ENCODE measurements at regions not wholly inside any gene's neighbourhood (a gene's known extent, or its start where the extent isn't known, plus 50 kb on each side); places are given as distances from the start of the nearest gene placed in this dataset.

DNA sequence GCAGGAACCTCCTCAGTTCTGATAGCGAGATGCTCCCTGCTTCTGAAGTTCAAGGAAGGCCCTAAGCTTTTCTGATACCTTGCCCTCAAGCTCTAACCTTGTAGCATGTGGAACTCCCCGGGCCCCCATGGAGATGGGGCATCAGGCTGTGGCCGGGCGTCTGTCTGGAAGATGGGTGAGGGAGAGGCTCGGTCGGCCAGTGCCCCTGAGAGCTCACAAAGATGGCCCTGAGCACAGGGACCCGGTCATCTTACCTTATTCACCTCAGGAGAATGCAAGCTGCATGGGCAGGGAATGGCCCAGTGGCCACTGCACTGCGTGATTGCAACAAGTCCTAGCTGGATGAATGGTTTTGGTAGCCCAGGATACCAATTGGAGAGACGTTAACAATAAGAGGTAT lies 830.3 kb downstream of the TBC1D22A start:
- no peak for DNase-seq

DNA sequence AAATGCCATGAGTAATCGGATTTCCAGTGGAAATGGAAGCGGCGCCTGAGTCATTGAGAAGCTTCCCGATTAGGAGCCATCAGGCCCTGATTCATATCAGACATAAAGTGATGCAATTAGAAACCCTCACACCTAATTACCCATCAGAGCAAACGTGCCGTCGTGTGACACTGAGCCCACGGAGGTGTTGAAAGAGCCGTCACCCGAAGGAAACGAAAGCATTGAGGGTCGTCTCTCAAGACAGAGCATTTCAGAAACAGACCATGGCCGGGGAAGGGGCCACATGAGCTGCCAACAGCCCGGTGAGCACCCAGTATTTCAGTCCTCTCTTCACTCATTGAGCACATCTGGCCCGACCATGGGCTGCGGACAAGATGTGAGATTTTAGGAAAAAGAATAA lies 829.3 kb downstream of the TBC1D22A start:
- no peak for DNase-seq

DNA sequence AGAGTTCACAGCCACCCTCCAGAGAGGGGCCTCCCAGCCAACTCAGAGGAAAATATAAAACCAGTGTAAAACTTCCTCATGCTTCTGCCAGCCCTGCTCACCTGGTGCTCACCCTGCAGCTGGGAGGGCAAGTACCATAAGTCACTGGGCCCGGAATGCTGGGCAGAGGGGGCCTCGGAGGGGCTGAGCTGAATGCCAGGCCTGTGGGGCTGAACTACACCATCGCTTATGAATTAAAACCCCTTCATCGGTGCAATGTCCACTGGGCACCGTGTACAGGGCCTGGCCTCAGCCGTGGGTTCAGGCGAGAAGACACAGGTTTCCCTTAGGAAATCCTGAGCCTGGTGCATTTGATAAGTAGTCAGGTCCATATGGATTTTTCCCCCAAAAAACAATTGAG lies 828.6 kb downstream of the TBC1D22A start:
- no peak for DNase-seq

DNA sequence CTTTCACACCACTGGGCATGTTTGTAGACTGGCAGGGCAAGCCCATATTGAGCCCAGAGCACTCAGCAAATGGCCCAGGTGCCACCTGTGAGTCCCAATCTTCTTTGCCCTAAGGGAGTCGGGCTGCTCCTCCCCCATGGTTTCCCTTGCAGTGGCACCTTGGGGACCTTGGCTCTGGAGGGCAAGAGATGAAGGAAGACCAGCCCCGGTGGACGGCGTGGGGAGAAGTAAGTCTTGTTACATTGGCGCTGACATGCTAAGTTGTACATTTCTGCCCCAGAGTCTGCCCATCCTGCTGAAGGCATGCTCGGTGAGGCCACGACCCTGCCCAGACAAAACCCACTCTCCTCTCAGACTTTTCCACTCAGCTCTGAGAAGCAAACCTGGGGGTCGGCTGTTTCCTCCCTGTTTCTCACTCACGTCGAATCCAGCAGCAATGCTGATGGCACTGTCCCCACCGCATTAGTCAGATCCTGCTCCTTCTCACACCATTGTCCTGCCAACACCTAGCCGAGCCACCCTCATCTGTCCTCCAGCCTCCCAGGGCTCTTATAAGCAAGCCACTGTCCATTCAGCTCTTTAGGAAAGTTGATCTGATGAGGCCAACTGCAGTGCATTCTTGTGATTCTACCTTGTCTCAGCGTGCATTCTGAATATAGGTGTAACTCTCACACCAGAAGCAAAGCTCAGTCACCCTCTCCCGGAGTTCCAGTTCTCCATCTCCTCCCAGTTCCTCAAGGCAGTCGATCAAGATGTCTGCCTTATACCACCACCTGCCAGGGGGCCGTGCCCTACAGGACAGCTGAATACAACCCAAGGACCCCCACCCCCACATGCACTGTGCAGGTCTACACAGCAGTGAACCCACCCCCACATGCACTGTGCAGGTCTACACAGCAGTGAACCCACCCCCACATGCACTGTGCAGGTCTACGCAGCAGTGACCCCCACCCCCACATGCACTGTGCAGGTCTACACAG lies 827.1 kb downstream of the TBC1D22A start:
- DNase-seq = no peak

DNA sequence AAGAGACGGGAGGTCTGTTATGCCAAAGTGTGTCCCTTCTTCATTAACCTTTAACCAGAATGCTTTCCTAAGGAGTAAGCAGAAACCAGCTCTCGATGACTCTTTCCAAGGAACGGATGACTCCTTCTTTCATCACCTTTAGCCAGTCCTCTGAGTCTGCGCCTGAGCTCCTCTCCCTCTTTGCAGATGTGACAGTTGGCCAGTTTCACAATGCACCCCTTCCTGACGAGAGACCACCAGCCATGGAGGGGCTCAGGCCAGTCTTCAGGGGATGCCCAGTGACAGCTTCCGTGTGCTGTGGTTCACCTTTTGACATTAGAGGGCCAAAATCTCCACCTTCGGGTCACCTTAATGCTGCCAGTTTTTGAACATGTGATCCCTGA lies 826.1 kb downstream of the TBC1D22A start:
- DNase-seq = no peak

DNA sequence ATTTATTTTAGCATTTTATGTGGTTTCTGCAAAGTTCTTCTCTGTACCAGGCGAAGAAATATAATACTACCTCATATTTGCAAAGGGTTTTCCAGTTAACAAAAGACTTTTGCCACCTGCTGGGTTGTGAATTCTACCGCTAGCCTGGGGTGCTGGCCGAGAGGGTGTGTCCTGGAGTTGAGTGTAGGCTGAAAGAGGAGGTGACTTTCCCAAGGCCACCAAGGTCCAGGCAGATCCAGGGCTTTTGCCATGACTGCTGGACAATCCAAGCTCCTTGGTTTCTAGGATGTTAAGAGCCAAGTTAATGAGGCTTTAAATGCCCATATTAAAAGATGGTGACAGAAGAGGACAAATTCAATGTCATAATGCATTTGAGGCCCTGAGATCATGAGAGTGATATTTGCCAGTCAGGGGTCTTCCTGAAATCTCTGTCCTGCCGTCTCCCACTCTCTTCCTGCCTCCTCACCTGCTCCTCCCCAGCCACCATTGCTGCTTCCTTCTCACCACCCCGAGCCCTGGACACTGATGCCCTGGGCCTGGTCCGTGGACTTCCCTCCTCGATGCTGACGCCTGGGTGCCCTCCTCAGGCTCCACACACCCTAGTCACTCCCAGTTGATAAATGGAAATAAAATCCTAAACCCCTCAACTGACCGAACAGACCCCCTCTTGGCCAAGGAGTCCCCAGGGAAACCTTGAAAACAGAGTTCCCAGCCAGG lies 825.6 kb downstream of the TBC1D22A start:
- DNase-seq = no peak

DNA sequence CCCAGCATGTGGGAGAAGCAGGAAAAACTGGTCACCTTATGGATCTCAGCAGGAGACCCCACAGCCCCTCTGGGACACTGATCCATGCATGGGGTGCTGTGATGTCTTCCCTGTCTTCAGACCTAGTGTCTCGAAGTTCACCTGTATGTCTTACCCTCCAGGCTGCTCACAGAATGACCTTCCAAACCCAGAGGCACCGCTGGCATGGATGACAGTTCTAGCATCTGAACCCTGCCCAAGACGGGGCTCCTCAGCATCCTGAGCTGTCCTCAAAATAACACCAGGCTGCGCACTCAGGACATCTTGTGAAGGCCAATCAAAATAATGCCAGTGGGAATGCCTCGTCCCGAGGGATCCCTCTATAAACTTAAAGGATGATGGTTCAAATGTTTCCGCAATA lies 824.9 kb downstream of the TBC1D22A start:
- DNase-seq = no peak

DNA sequence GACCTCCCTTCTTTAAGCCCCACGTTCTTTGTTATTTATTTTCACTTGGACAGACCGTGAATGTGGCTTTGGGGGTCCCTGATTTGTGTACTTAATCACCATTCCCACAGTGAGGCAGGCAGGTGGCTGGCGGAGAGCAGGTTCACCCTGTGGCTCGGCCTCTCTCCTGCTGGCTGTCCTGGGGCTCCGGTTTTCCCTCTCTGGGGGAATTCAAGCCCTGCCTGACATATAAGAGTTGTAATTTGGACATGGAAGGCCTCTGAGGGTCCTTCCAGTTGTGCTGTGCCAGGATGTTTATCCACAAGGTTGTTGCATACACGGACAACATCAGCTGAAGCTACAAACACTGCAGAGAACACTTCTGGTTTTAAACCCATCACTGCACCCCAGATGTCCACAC lies 824.5 kb downstream of the TBC1D22A start:
- DNase-seq = no peak

DNA sequence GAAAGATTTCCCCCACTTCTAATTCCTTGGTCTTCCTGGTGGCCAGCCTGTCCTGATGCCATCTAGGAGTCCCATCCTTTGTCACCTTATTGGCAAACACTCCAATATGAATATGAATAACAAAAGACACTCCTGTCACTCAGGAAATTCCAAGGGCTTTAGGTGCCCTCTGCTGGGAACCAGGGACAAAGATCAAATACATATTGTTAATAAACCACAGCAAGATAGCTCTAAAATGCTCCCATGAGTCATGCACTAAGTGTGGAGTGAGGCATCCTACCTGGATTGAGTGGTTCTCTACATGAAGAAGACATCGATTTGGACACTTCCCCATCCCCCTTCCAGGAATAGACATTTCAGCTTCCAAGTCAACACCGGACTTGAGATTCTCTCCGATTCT lies 823.6 kb downstream of the TBC1D22A start:
- no peak for DNase-seq

DNA sequence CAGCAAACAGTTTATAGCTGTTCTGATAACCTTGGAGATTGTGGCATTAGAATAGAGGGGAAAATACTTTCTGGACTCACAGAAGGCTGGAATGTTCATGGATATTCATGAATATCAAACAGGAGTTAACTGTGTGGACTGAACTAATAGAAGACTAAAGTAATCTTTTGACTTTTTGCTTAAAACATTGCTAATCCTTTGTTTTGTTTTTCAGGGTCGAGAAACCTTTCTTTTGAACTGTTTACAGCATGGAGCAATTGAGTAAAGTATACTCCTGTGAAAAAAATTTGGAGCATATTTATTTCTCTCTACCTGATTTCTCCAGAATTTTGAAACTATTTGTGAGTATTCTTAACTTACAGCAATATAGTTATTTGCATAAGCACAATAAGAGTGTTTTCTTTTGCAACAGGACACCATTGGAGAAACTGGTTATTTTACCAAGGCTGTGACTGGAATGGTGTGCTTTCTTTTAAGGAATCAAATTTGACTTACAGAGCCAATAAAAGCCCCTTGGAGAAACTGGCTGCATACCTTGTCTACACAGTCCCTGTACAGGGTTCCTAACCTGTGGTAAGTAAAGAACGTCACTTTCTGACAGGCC lies 821.6 kb downstream of the TBC1D22A start:
- DNase-seq = no peak

DNA sequence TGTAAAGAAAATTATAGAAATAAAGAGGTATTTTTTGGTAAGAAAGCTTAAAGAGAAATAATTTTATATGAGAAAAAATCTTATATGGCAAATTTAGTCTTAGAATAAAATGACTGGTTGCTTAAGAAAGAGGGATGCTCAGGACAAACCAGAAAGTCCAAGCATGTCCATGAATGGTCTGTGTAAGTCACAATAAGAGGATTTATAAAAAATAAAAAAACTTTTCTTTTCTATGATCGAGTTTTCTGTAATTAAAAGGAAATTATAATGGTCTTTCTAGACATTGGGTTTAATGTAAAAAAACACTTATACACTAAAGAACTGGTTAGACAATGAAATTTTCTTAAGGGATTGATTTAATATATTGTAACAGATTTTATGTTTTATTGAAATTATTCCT lies 819.6 kb downstream of the TBC1D22A start:
- DNase-seq = no peak

DNA sequence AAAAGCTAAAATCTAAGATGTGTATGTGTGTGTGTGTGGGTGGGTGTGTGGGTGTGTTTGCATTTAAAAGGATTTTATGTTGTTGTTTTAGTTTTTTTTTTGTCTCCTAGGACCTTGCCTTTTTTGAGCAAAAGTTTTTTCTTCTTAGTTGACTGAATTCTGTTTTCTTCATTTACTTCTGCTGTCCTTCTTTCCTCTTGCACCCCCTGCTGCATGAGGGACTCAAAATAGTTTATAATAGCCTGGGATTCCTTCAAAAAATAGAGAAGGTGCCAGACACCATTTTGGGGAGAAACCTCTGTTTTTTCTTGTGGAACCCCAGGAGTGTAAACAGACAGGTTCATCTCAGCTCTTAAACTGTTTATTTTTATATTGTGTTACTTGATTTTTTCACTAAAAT lies 817.7 kb downstream of the TBC1D22A start:
- no peak for DNase-seq

DNA sequence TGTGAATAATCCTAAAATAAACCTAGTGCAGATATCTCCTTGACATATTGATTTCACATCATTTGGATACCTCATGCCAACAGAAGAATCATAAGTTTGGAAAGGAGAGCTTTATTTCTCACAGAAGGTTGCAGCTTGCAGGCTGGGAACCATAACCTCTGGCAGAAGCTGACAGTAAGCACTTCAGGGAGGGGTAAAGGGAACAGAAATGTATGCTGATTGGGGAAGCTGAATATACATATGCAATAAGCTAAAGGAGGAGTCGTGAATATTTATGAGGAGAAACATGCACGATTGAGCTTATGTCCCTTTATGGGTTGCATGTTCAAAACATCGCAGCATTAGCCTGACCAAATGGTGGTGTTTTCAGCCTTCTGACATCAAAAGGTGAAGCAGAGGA lies 814.5 kb downstream of the TBC1D22A start:
- DNase-seq = no peak

DNA sequence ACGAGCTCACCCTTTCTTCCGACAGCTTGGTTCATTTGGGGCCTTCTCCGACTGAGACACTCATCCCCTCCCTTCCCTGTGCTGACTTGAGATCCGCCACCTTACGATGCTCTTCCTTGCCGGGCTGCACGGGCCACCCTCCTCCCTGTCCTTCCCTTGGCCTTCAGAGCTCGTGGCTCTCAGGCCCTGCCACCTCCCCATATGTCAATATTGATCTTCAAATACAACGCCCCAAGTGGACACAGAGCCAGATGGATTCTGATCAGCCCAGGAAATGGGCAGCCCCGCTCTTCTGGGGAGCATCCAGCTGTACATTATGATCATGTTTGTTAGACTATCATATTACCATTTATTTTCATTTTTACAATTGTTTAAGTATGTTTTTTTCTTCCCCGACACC lies 812.8 kb downstream of the TBC1D22A start:
- no peak for DNase-seq

DNA sequence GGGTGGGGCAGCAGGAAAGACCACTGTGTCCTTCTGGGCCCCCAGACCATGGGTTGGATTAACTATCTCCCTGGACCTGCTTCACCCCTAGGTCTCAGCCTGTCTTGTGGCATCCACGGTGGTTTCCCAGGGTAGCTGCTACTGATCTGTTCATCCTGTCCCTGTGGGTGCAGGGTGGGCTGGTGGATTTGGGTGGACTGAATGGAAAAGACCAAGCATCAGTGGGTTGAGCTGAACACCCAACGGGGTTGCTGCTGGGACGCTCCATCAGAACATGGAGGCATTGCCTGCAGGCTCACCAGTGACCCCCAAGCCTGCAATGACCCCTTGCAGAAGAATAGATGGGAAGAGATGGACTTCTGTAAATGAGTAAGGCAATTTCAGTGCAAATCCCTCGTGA lies 812.1 kb downstream of the TBC1D22A start:
- DNase-seq = no peak

DNA sequence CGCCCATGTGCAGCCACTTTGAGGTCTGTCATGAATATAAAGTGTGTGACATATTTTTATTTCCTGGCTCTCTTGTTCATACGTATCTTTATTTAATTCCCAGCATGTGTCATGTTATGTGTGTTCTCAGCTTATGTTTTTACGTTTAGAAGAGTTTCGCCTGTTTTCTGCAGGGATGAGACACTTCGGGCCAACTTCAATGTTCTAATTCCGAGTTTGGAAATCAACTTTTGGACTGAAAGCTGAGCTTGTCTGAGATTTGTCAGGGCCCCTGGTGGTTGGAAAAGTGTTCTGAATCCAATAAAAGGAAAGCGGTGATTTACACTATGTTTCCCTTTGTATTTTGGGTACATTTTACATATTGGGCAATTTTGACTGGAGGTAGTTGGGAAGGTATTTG lies 810.7 kb downstream of the TBC1D22A start:
- no peak for DNase-seq

DNA sequence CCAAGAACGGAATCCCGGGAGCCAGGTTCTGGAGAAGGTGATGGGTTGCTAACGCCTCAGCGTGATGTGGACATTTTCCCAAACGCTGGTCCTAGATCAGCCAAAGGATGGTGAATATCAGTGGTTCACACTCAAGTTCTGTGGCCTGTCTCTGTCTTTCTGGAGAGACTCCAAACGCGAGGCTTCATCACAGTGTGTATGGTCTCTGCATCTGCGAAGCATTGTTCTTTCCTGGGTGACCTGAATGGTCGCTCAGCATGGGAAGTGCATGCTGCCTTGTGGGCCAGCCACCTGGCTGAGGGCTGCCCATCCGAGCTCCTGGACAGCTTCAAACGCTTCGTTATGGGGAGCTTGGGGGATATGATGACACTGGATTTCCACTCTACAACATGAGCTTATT lies 810.0 kb downstream of the TBC1D22A start:
- DNase-seq = no peak

DNA sequence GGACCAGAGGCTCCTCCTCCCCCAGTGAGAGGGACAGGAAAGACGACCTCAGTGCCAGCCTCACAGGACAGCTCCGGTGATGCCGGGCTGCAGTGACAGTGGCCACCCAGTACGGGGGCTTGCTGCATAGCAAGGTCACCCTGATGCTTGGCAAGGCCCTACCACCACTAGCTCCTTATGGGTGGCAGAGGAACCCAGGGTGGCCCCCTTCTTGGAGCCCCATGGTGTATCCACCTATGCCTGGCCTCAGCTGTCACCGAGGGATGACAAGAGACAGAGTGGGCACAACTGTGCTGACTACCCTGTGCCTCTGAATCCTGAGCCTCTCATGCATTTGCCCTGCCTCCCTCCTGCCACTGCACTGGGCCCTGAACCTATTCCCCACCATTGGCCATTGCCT lies 809.2 kb downstream of the TBC1D22A start:
- DNase-seq = no peak

DNA sequence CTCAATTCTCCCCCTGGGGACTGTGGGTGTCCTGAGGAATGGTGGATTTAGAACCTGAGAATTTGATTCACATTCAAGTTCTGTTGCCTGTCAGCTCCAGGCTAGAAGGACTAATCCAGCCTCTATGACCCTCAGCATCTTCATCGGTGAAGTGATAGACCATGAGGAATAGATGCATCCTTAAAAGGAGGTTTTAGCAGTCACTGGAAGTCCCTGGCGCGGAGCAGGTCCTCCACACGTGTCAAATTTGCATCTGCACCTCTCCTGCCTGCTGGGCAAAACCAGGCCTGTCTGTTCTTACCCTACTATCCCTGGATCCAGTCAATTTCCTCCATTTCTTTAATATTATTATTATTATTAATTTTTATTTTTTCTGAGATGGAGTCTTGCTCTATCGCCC lies 808.4 kb downstream of the TBC1D22A start:
- DNase-seq = no peak

DNA sequence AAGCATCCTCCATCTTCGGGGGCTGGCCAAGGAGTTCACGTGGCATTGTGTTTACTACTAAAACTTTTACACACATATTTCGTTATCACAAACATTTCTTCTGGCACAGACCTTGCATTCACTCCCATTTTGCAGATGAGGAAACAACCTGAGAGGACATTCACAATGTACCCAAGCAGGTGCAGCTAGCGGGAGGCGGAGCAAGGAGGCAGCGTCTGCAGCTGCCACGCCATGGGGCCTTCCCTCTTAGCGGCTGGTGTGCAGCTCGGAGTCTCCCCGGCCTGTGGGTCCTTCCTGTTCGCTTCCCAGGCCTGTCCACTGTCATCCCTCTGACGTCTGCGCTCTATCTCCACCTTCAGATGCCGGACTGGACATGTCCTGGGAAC lies 807.8 kb downstream of the TBC1D22A start:
- no peak for DNase-seq

DNA sequence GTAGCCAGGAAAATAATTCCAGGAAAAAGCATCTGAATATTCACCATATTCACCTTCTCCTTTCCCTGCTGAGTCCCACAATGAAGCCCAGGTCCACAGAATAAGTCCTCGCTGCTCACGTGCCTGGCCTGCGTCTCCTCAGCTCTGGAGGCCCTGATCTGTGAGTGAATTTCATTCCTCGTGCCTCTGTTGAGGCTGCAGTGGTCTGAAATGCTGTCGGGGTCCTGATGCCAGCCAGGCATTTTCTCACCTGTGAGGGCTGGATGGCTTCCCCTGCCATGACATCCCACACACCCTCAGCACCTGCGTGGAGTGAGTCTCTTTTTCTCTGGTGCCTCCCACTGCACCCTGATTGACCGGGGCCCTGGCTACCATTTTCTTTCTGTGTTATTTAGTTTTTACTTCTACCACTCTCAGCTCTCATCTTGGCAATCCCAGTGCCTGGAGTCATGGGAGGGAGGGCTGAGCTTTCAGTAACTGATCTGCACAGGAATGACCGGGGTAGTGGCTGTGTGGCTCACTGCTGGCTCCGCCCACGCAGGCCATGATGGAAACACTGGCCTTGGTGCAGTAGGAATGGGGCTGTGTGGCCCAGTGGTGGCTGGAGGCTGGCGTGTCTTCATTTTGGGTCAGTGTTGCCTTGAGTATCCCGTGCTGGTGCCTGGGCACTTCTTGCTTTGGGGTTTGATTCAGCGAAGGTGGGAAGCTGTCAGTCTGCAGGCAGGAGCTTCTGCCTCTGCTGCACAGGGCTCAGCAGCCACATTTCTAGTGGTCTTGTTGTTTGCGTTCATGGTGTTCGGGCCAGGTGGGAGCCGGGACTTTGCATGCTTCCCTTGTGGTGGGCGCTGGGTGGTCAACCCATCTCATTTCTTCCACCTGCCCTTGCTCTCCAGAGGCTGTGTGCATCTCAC lies 807.2 kb downstream of the TBC1D22A start:
- DNase-seq = no peak

DNA sequence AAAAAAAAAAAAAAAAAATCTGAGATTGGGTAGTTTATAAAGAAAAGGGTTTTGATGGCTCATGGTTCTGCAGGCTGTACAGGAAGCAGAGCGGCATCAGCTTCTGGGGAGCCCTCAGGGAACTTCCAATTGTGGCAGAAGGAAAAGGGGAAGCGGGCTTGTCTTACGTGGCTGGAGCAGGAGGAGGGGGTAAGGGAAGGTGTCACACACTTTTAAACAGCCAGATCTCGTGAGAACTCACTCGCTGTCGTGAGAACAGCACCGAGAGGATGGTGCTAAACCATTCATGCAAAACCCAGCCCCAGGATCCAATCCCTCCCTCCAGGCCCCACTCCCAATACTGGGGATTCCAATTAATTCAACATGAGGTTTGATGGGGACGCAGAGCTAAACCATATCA lies 806.2 kb downstream of the TBC1D22A start:
- no peak for DNase-seq

Measured in NCI-H1048 (cell line).